Activated naive CD8-positive, alpha-beta T cell treated with anti-CD3 and anti-CD28 coated beads for 36 hours (primary cell): ENCODE measurements at regions not wholly inside any gene's neighbourhood (a gene's known extent, or its start where the extent isn't known, plus 50 kb on each side); places are given as distances from the start of the nearest gene placed in this dataset.
A peak's percentile ranks its signal among the peaks of the same experiment; 100 is the strongest.
"Not testable (repeated sequence)": the region's sequence is repeated elsewhere in the genome, so short reads cannot be mapped to it uniquely, and the experiment has no call there.

Experiments used
- DNase-seq: peaks from one replicate; pipeline ENCODE4 v3.0.0; 2021
- H3K27ac Mint-ChIP-seq: one replicate; pipeline ENCODE4 v1.8.0; 2022; ENCODE audit warnings: mild to moderate bottlenecking, moderate library complexity, mixed read lengths
- H3K27me3 Mint-ChIP-seq: one replicate; pipeline ENCODE4 v1.8.0; 2022; ENCODE audit warnings: mild to moderate bottlenecking, mixed read lengths
- H3K36me3 Mint-ChIP-seq: one replicate; pipeline ENCODE4 v1.8.0; 2021; ENCODE audit warnings: mild to moderate bottlenecking, mixed read lengths
- H3K4me1 Mint-ChIP-seq: one replicate; pipeline ENCODE4 v1.8.0; 2021; ENCODE audit warnings: mixed read lengths
- H3K4me3 Mint-ChIP-seq: one replicate; pipeline ENCODE4 v1.8.0; 2022; ENCODE audit warnings: mild to moderate bottlenecking, moderate library complexity, mixed read lengths
- H3K9me3 Mint-ChIP-seq: one replicate; pipeline ENCODE4 v1.8.0; 2022; ENCODE audit warnings: mixed read lengths

DNA sequence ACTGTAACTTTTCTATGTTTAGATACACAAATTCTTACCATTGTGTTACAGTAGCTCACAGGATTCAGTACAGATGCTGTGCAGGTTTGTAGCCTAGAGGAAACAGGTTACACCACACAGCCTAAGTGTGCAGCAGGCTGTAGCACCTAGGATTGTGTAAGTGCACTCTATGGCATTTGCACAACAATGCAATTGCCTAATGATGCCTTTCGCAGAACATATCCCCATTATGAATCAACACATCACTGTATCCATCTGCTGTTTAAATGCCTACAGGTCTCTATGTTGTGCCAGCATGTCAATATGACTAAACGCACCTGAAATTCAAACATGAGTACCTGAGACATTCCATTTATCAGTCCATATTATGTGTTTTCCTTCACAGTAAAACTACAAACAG is 138.0 kb upstream of the VOPP1 start:
- not testable (repeated sequence) for H3K4me3 Mint-ChIP-seq, H3K27ac Mint-ChIP-seq, H3K4me1 Mint-ChIP-seq, DNase-seq, H3K27me3 Mint-ChIP-seq, H3K9me3 Mint-ChIP-seq, H3K36me3 Mint-ChIP-seq

DNA sequence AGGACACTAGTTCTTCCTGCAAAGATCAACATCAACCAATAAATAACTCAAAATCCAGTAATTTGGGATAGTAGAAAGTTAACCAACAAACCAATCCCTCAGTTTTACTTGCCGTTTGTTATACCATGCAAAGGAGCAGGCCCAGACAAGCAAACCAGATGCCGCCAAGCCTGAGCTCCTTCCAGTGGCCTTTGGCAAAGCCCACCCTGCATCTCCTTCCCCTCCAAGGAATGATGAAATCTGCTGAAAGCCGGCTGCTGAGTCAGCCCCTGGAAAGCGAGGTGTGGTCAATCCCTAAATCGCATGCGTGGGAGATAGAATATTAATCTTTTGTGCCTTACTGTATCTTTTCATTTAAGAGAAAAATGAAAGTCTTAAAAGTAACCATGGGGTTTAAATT is 135.7 kb upstream of the VOPP1 start:
- not testable (repeated sequence) for H3K4me3 Mint-ChIP-seq, H3K4me1 Mint-ChIP-seq, H3K27ac Mint-ChIP-seq, H3K27me3 Mint-ChIP-seq, H3K9me3 Mint-ChIP-seq, DNase-seq, H3K36me3 Mint-ChIP-seq

DNA sequence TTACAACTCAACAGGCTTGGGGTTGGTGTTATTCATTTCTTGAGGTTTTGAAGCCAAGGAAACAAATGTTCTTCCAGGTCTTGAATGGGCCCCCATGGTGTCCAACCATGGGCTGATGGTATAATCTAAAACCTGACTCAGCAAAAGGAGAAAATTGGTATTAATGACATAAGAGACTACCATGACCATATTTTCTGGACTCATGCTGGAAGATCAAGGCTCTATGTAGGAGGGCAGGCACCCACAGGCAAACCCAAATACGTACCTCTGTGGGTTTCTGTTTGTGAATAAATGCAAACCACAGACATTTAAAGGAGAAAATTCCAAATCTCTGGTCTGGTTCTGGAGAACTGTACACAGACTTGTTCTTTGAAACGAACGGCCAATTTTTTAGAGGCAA is 135.1 kb upstream of the VOPP1 start:
- H3K27me3 Mint-ChIP-seq, DNase-seq, H3K4me3 Mint-ChIP-seq, H3K9me3 Mint-ChIP-seq, H3K4me1 Mint-ChIP-seq, H3K36me3 Mint-ChIP-seq, H3K27ac Mint-ChIP-seq: not testable (repeated sequence)

DNA sequence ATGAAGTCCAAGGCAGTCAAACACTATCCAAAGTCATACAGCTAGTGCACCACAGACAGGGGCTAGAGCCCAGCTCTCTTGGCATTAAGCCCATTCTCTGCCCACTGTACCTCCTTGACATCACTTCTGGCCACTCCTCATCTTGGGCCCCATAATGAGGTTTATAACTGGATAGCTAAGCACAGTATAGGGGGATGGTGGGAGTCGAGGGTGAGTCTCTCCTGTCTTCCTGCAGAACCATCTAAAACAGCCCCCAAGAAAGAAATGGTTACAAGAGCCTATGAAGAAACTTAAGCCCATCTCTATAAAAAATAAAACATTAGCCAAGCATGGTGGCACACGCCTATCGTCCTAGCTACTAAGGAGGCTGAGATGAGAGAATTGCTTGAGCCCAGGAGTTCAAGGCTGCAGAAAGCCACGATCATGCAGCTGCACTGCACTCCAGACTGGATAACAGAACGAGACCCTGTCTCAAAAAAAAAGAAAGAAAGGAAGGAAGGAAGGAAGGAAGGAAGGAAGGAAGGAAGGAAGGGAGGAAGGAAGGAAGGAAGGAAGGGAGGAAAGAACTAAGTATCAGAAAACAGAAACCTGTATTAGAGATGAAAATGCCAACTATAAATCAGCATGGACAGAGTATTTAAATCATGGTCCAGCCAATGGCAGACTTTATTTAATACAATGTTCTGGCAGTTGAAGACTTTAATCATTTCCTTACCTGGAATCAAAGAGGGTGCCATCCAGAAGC is 134.3 kb upstream of the VOPP1 start:
- H3K27me3 Mint-ChIP-seq, H3K4me3 Mint-ChIP-seq, DNase-seq, H3K9me3 Mint-ChIP-seq, H3K36me3 Mint-ChIP-seq, H3K4me1 Mint-ChIP-seq, H3K27ac Mint-ChIP-seq: not testable (repeated sequence)

DNA sequence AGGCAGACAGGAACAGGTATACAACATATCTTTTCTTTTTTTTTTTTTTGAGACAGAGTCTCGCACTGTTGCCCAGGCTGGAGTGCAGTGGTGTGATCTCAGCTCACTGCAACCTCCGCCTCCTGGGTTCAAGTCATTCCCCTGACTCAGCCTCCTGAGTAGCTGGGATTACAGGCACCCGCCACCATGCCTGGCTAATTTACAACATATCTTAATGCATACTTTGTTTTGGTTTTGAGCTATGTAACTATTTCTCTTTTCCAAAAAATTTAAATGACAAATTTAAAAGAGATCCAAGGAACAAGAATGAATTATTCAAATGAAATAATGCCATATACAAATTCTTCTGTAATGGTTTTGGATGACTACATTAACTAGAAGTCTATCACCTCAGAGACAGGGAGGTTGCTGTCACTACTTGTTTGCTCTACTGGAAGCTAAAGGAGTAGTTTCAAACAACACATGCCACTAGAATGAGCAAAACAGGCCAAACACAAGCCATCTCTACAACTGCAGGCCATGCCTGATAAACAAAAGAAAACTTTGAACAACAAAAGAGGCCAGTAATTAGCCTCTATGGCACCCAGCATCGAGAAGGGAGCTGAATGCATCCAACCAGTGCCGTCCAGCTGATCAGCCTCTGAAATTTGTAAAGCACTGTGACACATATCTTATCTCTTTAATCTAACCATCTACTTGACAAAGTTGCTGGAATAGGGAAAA is 133.6 kb upstream of the VOPP1 start:
- not testable (repeated sequence) for H3K27ac Mint-ChIP-seq, DNase-seq, H3K9me3 Mint-ChIP-seq, H3K4me1 Mint-ChIP-seq, H3K27me3 Mint-ChIP-seq, H3K4me3 Mint-ChIP-seq, H3K36me3 Mint-ChIP-seq

DNA sequence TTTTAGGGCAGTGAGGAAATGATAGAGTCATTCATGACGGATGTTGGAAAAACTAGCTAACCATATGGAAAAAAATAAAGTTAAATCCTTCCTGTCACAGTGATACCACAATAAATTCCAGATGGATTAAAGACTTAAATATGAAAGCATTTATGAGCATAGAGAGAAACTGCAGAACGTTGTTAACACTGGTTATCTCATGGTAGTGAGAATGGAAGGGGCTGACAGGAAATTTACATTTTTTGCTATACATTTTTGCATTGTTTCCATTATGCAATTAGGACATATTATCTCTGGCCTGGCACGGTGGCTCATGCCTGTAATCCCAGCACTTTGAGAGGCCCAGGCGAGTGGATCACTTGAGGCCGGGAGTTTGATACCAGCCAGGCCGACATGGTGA is 130.5 kb upstream of the VOPP1 start:
- H3K4me3 Mint-ChIP-seq, H3K36me3 Mint-ChIP-seq, DNase-seq, H3K27ac Mint-ChIP-seq, H3K27me3 Mint-ChIP-seq, H3K4me1 Mint-ChIP-seq, H3K9me3 Mint-ChIP-seq: not testable (repeated sequence)

DNA sequence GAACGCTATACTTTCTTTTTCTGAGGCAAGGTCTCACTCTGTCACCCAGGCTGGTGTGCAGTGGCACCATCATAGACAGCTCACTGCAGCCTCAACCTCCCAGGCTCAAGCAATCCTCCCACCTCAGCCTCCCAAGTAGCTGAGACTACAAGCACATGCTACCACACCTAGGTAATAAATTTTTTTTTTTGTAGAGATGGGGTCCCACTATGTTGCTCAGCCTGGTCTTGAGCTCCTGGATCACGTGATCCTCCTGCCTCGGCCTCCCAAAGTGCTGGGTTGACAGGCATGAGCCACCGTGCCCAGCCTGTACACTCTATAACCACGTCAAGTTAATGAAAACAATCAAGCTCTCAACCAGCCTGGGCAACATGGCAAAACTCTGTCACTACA is 127.1 kb upstream of the VOPP1 start:
- H3K4me3 Mint-ChIP-seq, H3K4me1 Mint-ChIP-seq, DNase-seq, H3K27me3 Mint-ChIP-seq, H3K36me3 Mint-ChIP-seq, H3K9me3 Mint-ChIP-seq: not testable (repeated sequence)
- H3K27ac Mint-ChIP-seq: peak overlapping the region; percentile 29

DNA sequence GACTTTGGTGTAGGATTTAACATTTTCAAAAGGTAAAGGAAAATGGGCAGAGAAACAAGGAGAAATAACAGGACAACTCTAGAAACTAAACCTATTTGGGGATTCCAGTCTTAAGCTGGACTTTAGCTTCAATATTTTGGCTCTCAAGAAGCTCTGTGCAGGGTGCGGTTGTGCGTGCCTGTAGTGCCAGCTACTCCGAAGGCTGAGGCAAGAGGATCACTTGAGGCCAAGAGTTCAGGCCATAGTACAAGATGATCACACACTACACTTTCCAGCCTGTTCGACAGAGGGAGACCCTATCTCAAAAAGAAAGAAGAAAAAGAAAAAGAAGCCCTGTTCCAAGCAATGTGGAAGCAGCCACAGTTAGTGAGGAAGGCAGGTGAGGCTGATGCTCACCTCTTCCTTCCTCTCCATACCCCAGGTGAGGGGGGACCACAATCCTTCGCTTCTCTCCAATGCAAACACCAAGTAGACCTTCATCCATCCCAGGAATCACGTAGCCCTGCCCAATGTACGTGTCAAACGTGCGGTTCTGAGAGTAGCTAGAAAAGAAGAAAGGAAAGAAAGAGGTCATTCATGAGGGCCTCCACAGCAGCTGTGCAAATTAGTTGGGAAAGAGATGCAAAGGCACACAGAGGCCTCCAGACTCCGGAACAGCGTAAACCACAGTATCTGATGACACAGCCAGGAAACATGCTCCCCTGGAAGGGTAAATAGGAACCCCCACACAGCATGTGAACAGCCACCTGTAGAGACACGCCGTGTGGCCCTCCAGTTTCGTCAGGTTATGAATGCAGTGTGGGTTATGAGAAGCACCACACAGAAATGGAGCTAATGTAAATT is 126.5 kb upstream of the VOPP1 start:
- H3K9me3 Mint-ChIP-seq, H3K27me3 Mint-ChIP-seq, H3K4me3 Mint-ChIP-seq, H3K36me3 Mint-ChIP-seq: not testable (repeated sequence)
- Mint-ChIP-seq H3K27ac (peak overlapping the region; percentile 29), H3K4me1 (peaks cover 10% of the 10 kb centered on the region)
- peak; percentile 4 for DNase-seq

DNA sequence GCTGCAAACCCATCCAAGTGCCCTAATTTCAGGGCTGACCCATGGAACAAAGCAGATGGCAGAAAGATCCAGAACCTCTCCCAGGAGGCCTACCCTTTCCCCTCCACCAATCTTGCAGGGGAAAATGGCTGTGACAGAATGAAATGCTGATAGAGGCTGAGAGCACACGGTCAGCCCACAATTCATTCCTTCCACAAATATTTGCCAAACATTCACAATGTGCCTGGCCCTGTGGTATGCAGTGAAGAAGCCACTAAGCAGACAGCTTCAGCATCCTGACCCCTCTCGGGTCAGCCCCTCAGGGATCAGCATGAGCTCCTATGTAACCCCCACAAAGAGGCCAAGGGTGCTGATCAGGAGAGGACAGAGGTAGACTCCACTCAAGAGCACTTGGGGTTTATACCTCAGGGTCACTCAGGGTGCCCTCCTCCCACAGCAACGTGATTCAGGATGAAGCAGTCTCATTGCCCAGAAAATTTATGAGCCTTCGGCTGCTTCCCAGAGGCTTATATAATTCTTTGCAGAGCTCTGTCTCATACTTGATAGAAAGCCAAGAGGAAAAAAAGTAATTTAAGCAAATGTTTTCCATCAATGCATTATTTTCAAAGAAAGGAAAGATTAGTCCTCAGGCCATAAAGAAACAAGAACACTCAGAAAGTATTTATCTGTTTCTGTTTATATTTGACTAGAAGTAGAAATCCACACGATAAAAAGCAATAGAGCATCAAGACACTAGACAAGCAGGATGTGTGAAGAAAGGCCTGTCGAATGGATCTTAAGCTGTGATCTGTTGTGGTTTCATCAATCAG is 123.8 kb upstream of the VOPP1 start:
- peaks cover 10% of the 10 kb centered on the region for H3K4me1 Mint-ChIP-seq
- not testable (repeated sequence) for H3K36me3 Mint-ChIP-seq, H3K4me3 Mint-ChIP-seq, H3K27ac Mint-ChIP-seq, H3K27me3 Mint-ChIP-seq, DNase-seq, H3K9me3 Mint-ChIP-seq

DNA sequence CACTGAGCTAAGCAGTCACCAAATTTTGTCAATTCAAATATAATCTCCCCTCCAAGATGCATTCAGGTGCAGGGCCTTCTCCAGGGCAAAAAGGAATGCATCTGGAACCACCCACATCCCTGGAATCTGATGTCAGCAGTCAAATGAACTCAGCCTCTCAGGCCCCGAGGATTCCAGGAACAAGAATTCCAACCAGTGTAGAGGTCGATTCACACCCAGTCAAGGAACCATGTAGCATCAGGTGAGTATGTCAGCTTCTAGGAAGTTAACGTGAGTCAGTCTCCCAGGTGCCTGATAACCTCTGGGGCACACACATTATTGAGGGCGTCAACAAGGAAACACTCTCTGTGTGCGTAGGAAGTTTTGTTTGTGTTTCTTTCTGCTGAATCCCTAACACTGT is 122.2 kb upstream of the VOPP1 start:
- not testable (repeated sequence) for H3K27me3 Mint-ChIP-seq, H3K36me3 Mint-ChIP-seq, H3K4me3 Mint-ChIP-seq, H3K9me3 Mint-ChIP-seq, DNase-seq, H3K27ac Mint-ChIP-seq
- peaks cover 10% of the 10 kb centered on the region for H3K4me1 Mint-ChIP-seq

DNA sequence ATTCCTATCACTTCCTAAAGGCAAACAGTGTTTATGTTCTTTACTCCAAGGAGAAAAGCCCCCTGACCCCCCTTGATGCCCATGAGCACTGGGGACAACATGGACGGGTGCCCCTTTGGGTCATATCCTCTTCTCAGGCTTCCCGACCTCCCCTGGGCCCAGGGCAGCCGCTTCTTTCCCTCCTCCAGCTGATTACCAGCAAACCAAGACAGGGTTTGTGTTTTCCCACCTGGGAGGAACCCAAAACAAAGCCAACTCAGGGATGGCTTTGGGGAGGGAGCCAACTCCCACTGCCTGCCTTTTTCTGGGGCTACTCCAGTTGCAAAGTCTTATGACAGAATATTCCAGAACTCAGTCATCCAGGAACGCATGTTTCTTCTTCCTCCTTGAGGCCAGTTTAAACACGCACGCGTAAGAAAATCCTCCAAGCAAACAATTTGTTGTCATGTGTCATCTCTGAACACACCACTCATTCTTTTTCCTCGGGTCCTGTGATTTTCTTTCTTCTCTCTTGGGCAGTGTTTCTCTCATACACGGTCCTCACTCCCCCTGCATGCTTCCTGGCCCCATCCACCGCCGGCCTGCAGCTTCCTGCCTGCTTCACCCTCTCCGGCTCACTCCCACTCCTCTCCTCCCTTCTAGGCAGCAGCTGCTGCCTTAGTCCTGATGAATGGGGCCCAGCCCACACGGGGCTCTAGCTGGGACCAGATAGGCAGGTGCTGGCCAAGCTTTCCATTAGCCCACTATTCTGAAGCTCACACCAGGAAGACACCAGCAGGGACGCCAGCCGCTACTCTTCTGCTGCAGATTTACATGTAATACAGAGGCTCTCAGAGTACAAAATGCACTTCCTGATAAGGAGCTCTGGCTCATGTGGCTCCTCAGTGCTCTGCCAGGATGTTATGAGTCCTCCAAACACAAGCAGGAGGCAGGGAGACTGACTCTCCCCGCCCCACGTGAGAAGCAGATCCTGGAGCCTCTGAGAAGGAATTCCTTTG is 116.7 kb upstream of the VOPP1 start:
- not testable (repeated sequence) for H3K27ac Mint-ChIP-seq, H3K4me1 Mint-ChIP-seq, H3K36me3 Mint-ChIP-seq

DNA sequence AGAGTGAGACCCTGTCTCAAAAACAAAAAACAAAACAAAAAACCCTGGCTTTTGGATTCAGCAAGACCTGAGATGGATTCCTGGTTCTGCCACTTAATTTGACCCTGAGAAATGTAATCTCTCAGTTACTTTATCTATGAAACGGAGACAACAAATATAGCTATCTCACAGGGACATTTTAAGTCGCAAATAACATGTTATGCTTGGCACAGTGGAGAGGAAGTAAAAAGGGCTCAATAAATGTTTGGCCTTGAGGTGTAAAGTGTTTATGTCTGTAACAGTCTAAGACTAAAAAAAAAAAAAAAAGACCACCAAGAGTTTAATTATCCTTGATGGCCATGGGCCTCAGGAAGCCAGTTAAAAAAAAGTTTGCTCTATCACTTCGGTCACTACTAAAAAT is 116.0 kb upstream of the VOPP1 start:
- DNase-seq, H3K27ac Mint-ChIP-seq, H3K9me3 Mint-ChIP-seq, H3K4me1 Mint-ChIP-seq, H3K4me3 Mint-ChIP-seq, H3K36me3 Mint-ChIP-seq: not testable (repeated sequence)
- peaks cover 17% of the 10 kb centered on the region for H3K27me3 Mint-ChIP-seq

More for the DNA sequence above, 116.7 kb upstream of the VOPP1 start:
- H3K27me3 Mint-ChIP-seq: peaks cover 17% of the 10 kb centered on the region
- DNase-seq, H3K4me3 Mint-ChIP-seq, H3K9me3 Mint-ChIP-seq: not testable (repeated sequence)

DNA sequence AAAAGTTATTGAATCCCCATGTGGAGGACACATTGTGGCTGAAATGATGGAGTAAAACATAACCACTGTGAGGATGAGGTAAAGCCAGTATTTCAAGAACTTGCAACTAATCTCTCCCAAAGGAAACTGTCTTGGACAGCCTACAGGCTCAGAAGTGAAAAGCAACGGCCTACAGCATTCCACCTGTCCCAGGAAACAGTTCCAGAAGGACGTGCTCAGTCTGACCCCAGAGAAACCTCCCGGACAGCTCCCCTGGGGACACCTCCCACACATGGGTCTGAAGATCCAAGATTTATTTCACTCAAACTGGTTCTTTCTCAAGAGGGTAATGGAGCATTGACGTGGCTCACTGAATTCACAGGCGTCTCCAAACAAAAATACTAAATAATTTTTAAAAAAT is 115.0 kb upstream of the VOPP1 start:
- not testable (repeated sequence) for H3K27ac Mint-ChIP-seq

DNA sequence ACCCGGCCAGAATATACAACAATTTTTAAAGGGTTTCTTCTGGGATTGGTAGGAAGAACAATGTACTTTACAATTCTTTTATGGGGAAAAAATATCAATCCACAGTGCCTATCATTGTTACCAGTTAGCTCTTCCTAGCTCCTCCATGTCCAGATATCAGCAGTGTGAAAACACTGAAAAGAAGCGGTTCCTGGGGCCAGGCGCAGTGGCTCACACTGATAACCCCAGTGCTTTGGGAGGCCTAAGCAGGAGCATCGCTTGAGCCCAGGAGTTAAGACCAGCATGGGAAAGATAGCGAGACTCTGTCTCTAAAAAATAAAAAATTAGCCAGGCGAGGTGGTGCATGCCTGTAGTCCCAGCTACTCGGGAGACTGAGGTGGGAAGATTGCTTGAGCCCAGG is 114.5 kb upstream of the VOPP1 start:
- not testable (repeated sequence) for H3K36me3 Mint-ChIP-seq, H3K4me1 Mint-ChIP-seq, H3K27ac Mint-ChIP-seq, H3K4me3 Mint-ChIP-seq, DNase-seq, H3K9me3 Mint-ChIP-seq
- peaks cover 17% of the 10 kb centered on the region for H3K27me3 Mint-ChIP-seq

More for the DNA sequence above, 115.0 kb upstream of the VOPP1 start:
- not testable (repeated sequence) for DNase-seq, H3K4me1 Mint-ChIP-seq, H3K36me3 Mint-ChIP-seq, H3K9me3 Mint-ChIP-seq, H3K4me3 Mint-ChIP-seq
- peaks cover 17% of the 10 kb centered on the region for H3K27me3 Mint-ChIP-seq
